GM23248 (cell line): ENCODE measurements at regions not wholly inside any gene's neighbourhood (a gene's known extent, or its start where the extent isn't known, plus 50 kb on each side); places are given as distances from the start of the nearest gene placed in this dataset.

Experiments used
- DNase-seq: peaks from one replicate; pipeline ENCODE4 v3.0.0-alpha.2; 2015
- H2AFZ ChIP-seq: fragments of 200-600 bp; sonication (generic); 2 replicates; pipeline ENCODE4 v1.6.1; 2016; ENCODE audit warnings: antibody characterized with exemption
- H3F3A ChIP-seq: fragments of 200-600 bp; sonication (generic); 2 replicates; pipeline ENCODE4 v1.6.1; 2016; ENCODE audit warnings: mild to moderate bottlenecking, antibody characterized with exemption, mixed run types; ENCODE audit not compliant: insufficient read depth
- H3K27ac ChIP-seq: fragments of 200-600 bp; sonication (generic); 2 replicates; pipeline ENCODE4 v1.5.1; 2016; ENCODE audit warnings: mild to moderate bottlenecking
- H3K27me3 ChIP-seq: fragments of 200-600 bp; sonication (generic); replicated peaks from 2 replicates; pipeline ENCODE4 v1.6.1; 2016; ENCODE audit warnings: mild to moderate bottlenecking; ENCODE audit not compliant: insufficient read depth
- H3K36me3 ChIP-seq: fragments of 200-600 bp; sonication (generic); 2 replicates; pipeline ENCODE4 v1.6.1; 2016; ENCODE audit warnings: low read depth, mild to moderate bottlenecking
- H3K4me1 ChIP-seq: fragments of 200-600 bp; sonication (generic); 2 replicates; pipeline ENCODE4 v1.6.1; 2016; ENCODE audit warnings: mild to moderate bottlenecking; ENCODE audit not compliant: insufficient read depth
- H3K4me2 ChIP-seq: fragments of 200-600 bp; sonication (generic); one replicate; pipeline ENCODE4 v1.6.1; 2016; ENCODE audit warnings: mild to moderate bottlenecking; ENCODE audit not compliant: unreplicated experiment
- H3K4me3 ChIP-seq: fragments of 200-600 bp; sonication (generic); 2 replicates; pipeline ENCODE4 v1.5.1; 2016; ENCODE audit warnings: mild to moderate bottlenecking
- H3K79me2 ChIP-seq: fragments of 200-600 bp; sonication (generic); 2 replicates; pipeline ENCODE4 v1.6.1; 2016; ENCODE audit warnings: mild to moderate bottlenecking; ENCODE audit not compliant: insufficient read depth
- H3K9ac ChIP-seq: fragments of 200-600 bp; sonication (generic); 2 replicates; pipeline ENCODE4 v1.6.1; 2016; ENCODE audit warnings: mild to moderate bottlenecking
- H3K9me2 ChIP-seq: fragments of 200-600 bp; sonication (generic); 2 replicates; pipeline ENCODE4 v1.6.1; 2016; ENCODE audit warnings: mixed run types, mild to moderate bottlenecking, moderate library complexity; ENCODE audit not compliant: insufficient read depth
- H3K9me3 ChIP-seq: fragments of 200-600 bp; sonication (generic); one replicate; pipeline ENCODE4 v1.6.1; 2017; ENCODE audit warnings: low read depth
- H4K20me1 ChIP-seq: fragments of 200-600 bp; sonication (generic); 2 replicates; pipeline ENCODE4 v1.6.0; 2016; ENCODE audit not compliant: insufficient read depth
- EZH2 ChIP-seq: fragments of 200-600 bp; sonication (generic); IDR thresholded peaks from 2 replicates; pipeline ENCODE4 v1.6.1; 2018; ENCODE audit warnings: antibody characterized with exemption, mild to moderate bottlenecking; ENCODE audit not compliant: insufficient read depth, poor library complexity, severe bottlenecking
- EZH2phosphoT487 ChIP-seq: fragments of 200-600 bp; sonication (generic); IDR thresholded peaks from 2 replicates; pipeline ENCODE4 v1.6.1; 2018; ENCODE audit warnings: antibody characterized with exemption, moderate library complexity, mild to moderate bottlenecking, low read depth; ENCODE audit not compliant: insufficient read depth
- WGBS, 2 experiments: methylation state at CpG; one replicate each; pipeline ENCODE4 v1.1.6; 2015 to 2017; ENCODE audit warnings: low lambda C conversion rate in 2 of 2, low coverage in 1 of 2; ENCODE audit errors: missing lambda C conversion rate in 2 of 2; 5-methylcytosine and 5-hydroxymethylcytosine counted together
- in situ Hi-C: fragments of 300-500 bp; cut with MboI; formaldehyde crosslinking; loops from 2 replicates; pipeline ENCODE4 v1.15.0; 2020

- H3K9me2 ChIP-seq, result no peaks in the 10 kb centered on the region
- H3K4me3 ChIP-seq, result no peak overlapping the region
- TF ChIP-seq EZH2phosphoT487 (no peak), EZH2 (no peak)
- no peak for DNase-seq
- H3F3A ChIP-seq, result peaks cover 15% of the 10 kb centered on the region; the same call in 1 of the 2 replicates
- no peaks in the 10 kb centered on the region for H3K36me3 ChIP-seq
- H3K9me3 ChIP-seq, result no peaks in the 10 kb centered on the region
- 0 out of 2 replicates have a peak overlapping the region, but pooled peaks have one; percentile 29 for H2AFZ ChIP-seq
- peaks cover 22% of the 10 kb centered on the region for H3K4me1 ChIP-seq
- H3K4me2 ChIP-seq, result no peak overlapping the region
- H3K79me2 ChIP-seq, result no peaks in the 10 kb centered on the region
- in situ Hi-C loops, result no loop called here
- H3K9ac ChIP-seq, result no peak overlapping the region
- H4K20me1 ChIP-seq, result no peaks in the 10 kb centered on the region
- no peak overlapping the region for H3K27ac ChIP-seq
- WGBS, 2 experiments, result 3 to 4% methylated on average over 2 of the region's 2 CpGs
- no peaks in the 10 kb centered on the region for H3K27me3 ChIP-seq
Measured at GRCh38 chr3:30462721-30463470, 143.5 kb upstream of the TGFBR2 start.

- in situ Hi-C loops, result no loop called here
- no peaks in the 10 kb centered on the region for H3K79me2 ChIP-seq
- H2AFZ ChIP-seq, result no peak overlapping the region
- no peak for TF ChIP-seq EZH2
- no peak for TF ChIP-seq EZH2phosphoT487
- DNase-seq, result no peak
- H4K20me1 ChIP-seq, result no peaks in the 10 kb centered on the region
- no peak overlapping the region for H3K27ac ChIP-seq
- H3K4me1 ChIP-seq, result peaks cover 29% of the 10 kb centered on the region
- 0 out of 2 replicates have a peak, but pooled peaks cover 3% of the 10 kb centered on the region for H3K9me2 ChIP-seq
- no peak overlapping the region for H3K9ac ChIP-seq
- H3K4me2 ChIP-seq, result no peak overlapping the region
- no peaks in the 10 kb centered on the region for H3K27me3 ChIP-seq
- no peak overlapping the region for H3K4me3 ChIP-seq
- no peaks in the 10 kb centered on the region for H3K36me3 ChIP-seq
- H3F3A ChIP-seq, result peaks cover 15% of the 10 kb centered on the region; the same call in 1 of the 2 replicates
- no peaks in the 10 kb centered on the region for H3K9me3 ChIP-seq
Measured at GRCh38 chr3:30464381-30464780, 142.0 kb upstream of the TGFBR2 start.

GRCh38 chr3:30465454-30465853 lies 140.9 kb upstream of the TGFBR2 start:
- Histone ChIP-seq H3K4me1 (peaks cover 35% of the 10 kb centered on the region), H3K9me2 (0 out of 2 replicates have a peak, but pooled peaks cover 3% of the 10 kb centered on the region), H3F3A (peaks cover 21% of the 10 kb centered on the region), H3K9me3 (no peaks in the 10 kb centered on the region), H3K4me3 (no peak overlapping the region), H3K27ac (no peak overlapping the region), H3K4me2 (no peak overlapping the region), H3K79me2 (no peaks in the 10 kb centered on the region), H3K27me3 (no peaks in the 10 kb centered on the region), H2AFZ (no peak overlapping the region), H3K36me3 (no peaks in the 10 kb centered on the region), H4K20me1 (no peaks in the 10 kb centered on the region), H3K9ac (no peak overlapping the region)
- in situ Hi-C loops, result no loop called here
- no peak for DNase-seq
- WGBS, 2 experiments, result 87 to 89% methylated on average over 2 of the region's 2 CpGs
- no peak for TF ChIP-seq EZH2
- TF ChIP-seq EZH2phosphoT487, result no peak

- Histone ChIP-seq H3K4me1 (peaks cover 46% of the 10 kb centered on the region), H3K9me2 (0 out of 2 replicates have a peak, but pooled peaks cover 3% of the 10 kb centered on the region), H4K20me1 (no peaks in the 10 kb centered on the region), H3K4me3 (no peak overlapping the region), H3K4me2 (peak overlapping the region; percentile 8), H3K9me3 (no peaks in the 10 kb centered on the region), H3K9ac (no peak overlapping the region), H3K27ac (no peak overlapping the region), H3K27me3 (no peaks in the 10 kb centered on the region), H3K79me2 (no peaks in the 10 kb centered on the region), H3F3A (peaks cover 40% of the 10 kb centered on the region), H3K36me3 (no peaks in the 10 kb centered on the region), H2AFZ (no peak overlapping the region)
- no peak for TF ChIP-seq EZH2phosphoT487
- in situ Hi-C loops, result no loop called here
- DNase-seq, result peak; percentile 47
- WGBS, 2 experiments, result 54 to 76% methylated on average over 1 of the region's 1 CpG
Measured at GRCh38 chr3:30467596-30468238, 138.7 kb upstream of the TGFBR2 start.
